Ovary (tissue), 3 donors: ENCODE measurements at regions not wholly inside any gene's neighbourhood (a gene's known extent, or its start where the extent isn't known, plus 50 kb on each side); places are given as distances from the start of the nearest gene placed in this dataset.

Experiments used
- CTCF ChIP-seq, 3 donors: fragments of 450-650 bp in 2 of 3; fragments of 200-600 bp in 1 of 3; IDR thresholded peaks; one replicate each; pipeline versions ENCODE4 v1.5.1 to v1.8.0; 2016 to 2022; ENCODE audit warnings: antibody characterized with exemption in 3 of 3, mild to moderate bottlenecking in 1 of 3
- POLR2A ChIP-seq: fragments of 450-650 bp; IDR thresholded peaks from one replicate; pipeline ENCODE4 v1.6.1; 2017; ENCODE audit warnings: antibody characterized with exemption, mild to moderate bottlenecking, moderate library complexity
- donor health status: DM: no; HTN: no; CAD: no.

GRCh38 chr1:227403535-227403934 lies 85.2 kb upstream of the CDC42BPA start:
- no peak for TF ChIP-seq CTCF (IDR thresholded peaks at IDR 0.05)
- no peak for TF ChIP-seq POLR2A
